Body of pancreas (tissue), 4 donors: ENCODE measurements at regions not wholly inside any gene's neighbourhood (a gene's known extent, or its start where the extent isn't known, plus 50 kb on each side); places are given as distances from the start of the nearest gene placed in this dataset.
"Not testable (repeated sequence)": the region's sequence is repeated elsewhere in the genome, so short reads cannot be mapped to it uniquely, and the experiment has no call there.

Source experiments
- ATAC-seq: fragments of 150-250 bp; one replicate; pipeline ENCODE4 v1.9.1; 2016
- DNase-seq, 4 donors: peaks; one replicate each; pipeline ENCODE4 v3.0.0-alpha.2; 2019
- H3K27ac ChIP-seq, 4 donors: fragments of 200-600 bp; sonication (generic); 1 replicate in 3 of 4; 2 replicates in 1 of 4; pipeline versions ENCODE4 v1.5.1 to v1.6.1; 2016 to 2019; ENCODE audit warnings: mild to moderate bottlenecking in 1 of 4, mixed read lengths in 1 of 4, moderate library complexity in 1 of 4
- H3K27me3 ChIP-seq, 2 donors: fragments of 200-600 bp; sonication (generic); one replicate each; pipeline ENCODE4 v1.6.0; 2016; ENCODE audit warnings: mild to moderate bottlenecking in 1 of 2
- H3K36me3 ChIP-seq, 2 donors: fragments of 200-600 bp; sonication (generic); replicated peaks in 1 of 2; 2 replicates each; pipeline ENCODE4 v1.5.1; 2016; ENCODE audit warnings: low read depth in 2 of 2; ENCODE audit not compliant: insufficient read depth in 1 of 2
- H3K4me1 ChIP-seq: fragments of 200-600 bp; sonication (generic); one replicate; pipeline ENCODE4 v1.6.0; 2016
- H3K4me3 ChIP-seq, 2 donors: fragments of 200-600 bp; sonication (generic); 1 replicate in 1 of 2; 2 replicates in 1 of 2; pipeline ENCODE4 v1.5.1; 2016 to 2019
- H3K9me3 ChIP-seq, 3 donors: fragments of 200-600 bp; sonication (generic); 1 replicate in 2 of 3; 2 replicates in 1 of 3; pipeline ENCODE4 v1.5.1; 2016
- CTCF ChIP-seq, 7 experiments: fragments of 450-650 bp in 4 of 7; fragments of 200-600 bp in 3 of 7; sonication (generic) in 3 of 7; IDR thresholded peaks; one replicate each; pipeline ENCODE4 v1.5.1; 2016 to 2019; ENCODE audit warnings: antibody characterized with exemption in 7 of 7
- POLR2A ChIP-seq, 3 donors: fragments of 450-650 bp; IDR thresholded peaks; one replicate each; pipeline ENCODE4 v1.6.1; 2016; ENCODE audit warnings: antibody characterized with exemption in 3 of 3, mild to moderate bottlenecking in 2 of 3
- WGBS, 2 donors: methylation state at CpG; one replicate each; pipeline ENCODE4 v1.1.5; 2017; 5-methylcytosine and 5-hydroxymethylcytosine counted together
- intact Hi-C: fragments of 100-400 bp; cut with DNase I; formaldehyde crosslinking; loops from one replicate; pipeline ENCODE4 v1.15.1; 2023

- Histone ChIP-seq H3K9me3 (no peaks in the 10 kb centered on the region), H3K4me1 (no peaks in the 10 kb centered on the region), H3K4me3 (no peak overlapping the region), H3K36me3 (no peaks in the 10 kb centered on the region), H3K27ac (no peak overlapping the region), H3K27me3 (no peaks in the 10 kb centered on the region)
- ATAC-seq = no peak
- TF ChIP-seq CTCF (IDR thresholded peaks at IDR 0.05) (no peak), POLR2A (IDR thresholded peaks at IDR 0.05) (no peak)
- 22 to 36% methylated on average over 1 of the region's 1 CpG for WGBS, 2 donors
- DNase-seq = no peak
- intact Hi-C loops = no loop called here
Measured at GRCh38 chr5:119961993-119962392, 332.6 kb downstream of the FAM170A start.

- intact Hi-C loops = no loop called here
- 50 to 65% methylated on average over 3 of the region's 3 CpGs for WGBS, 2 donors
- no peaks in the 10 kb centered on the region for H3K9me3 ChIP-seq
- H3K4me3 ChIP-seq = no peak overlapping the region
- no peaks in the 10 kb centered on the region for H3K4me1 ChIP-seq
- DNase-seq (no peak), ATAC-seq (no peak)
- no peaks in the 10 kb centered on the region for H3K36me3 ChIP-seq
- H3K27me3 ChIP-seq = no peaks in the 10 kb centered on the region
- TF ChIP-seq POLR2A (IDR thresholded peaks at IDR 0.05) = no peak
- TF ChIP-seq CTCF (IDR thresholded peaks at IDR 0.05) = no peak
- H3K27ac ChIP-seq = no peak overlapping the region
Measured at GRCh38 chr5:119966028-119966427, 336.7 kb downstream of the FAM170A start.

- Histone ChIP-seq H3K36me3 (no peaks in the 10 kb centered on the region), H3K27me3 (no peaks in the 10 kb centered on the region), H3K9me3 (no peaks in the 10 kb centered on the region), H3K4me1 (no peaks in the 10 kb centered on the region), H3K4me3 (no peak overlapping the region), H3K27ac (no peak overlapping the region)
- ATAC-seq (no peak), DNase-seq (no peak)
- WGBS, 2 donors = 73 to 78% methylated on average over 2 of the region's 2 CpGs
- intact Hi-C loops = no loop called here
- TF ChIP-seq CTCF (IDR thresholded peaks at IDR 0.05) (no peak), POLR2A (IDR thresholded peaks at IDR 0.05) (no peak)
Measured at GRCh38 chr5:119968690-119969089, 339.3 kb downstream of the FAM170A start.

GRCh38 chr5:119987077-119987476, 357.7 kb downstream of the FAM170A start:
- intact Hi-C loops, H3K9me3 ChIP-seq, H3K36me3 ChIP-seq, H3K4me3 ChIP-seq, ATAC-seq, H3K4me1 ChIP-seq, H3K27ac ChIP-seq, DNase-seq, H3K27me3 ChIP-seq: not testable (repeated sequence)
- 81 to 85% methylated on average over 7 of the region's 7 CpGs for WGBS, 2 donors

GRCh38 chr5:119991625-119992024, 362.3 kb downstream of the FAM170A start:
- Histone ChIP-seq H3K4me3 (no peak overlapping the region), H3K27ac (no peak overlapping the region), H3K27me3 (no peaks in the 10 kb centered on the region), H3K9me3 (no peaks in the 10 kb centered on the region), H3K4me1 (no peaks in the 10 kb centered on the region), H3K36me3 (no peaks in the 10 kb centered on the region)
- ATAC-seq = no peak
- TF ChIP-seq CTCF (IDR thresholded peaks at IDR 0.05) (no peak), POLR2A (IDR thresholded peaks at IDR 0.05) (no peak)
- DNase-seq = no peak
- intact Hi-C loops = no loop called here
- WGBS, 2 donors = 58 to 61% methylated on average over 3 of the region's 3 CpGs
